Kidney (tissue), 13 donors: ENCODE measurements at regions not wholly inside any gene's neighbourhood (a gene's known extent, or its start where the extent isn't known, plus 50 kb on each side); places are given as distances from the start of the nearest gene placed in this dataset.

Experiments
- DNase-seq, 5 donors: peaks; one replicate each; pipeline ENCODE4 v3.0.0-alpha.2; 2013 to 2020
- FAIRE-seq: peaks from 2 replicates; lab custom pipeline; 2012; peaks lifted over from hg19 to GRCh38; lab: Jason Lieb, UNC
- H3K27ac ChIP-seq, 2 donors: one replicate each; pipeline ENCODE4 v1.7.0; 2013; ENCODE audit warnings: low read depth in 2 of 2, low read length in 2 of 2, inconsistent platforms in 1 of 2
- H3K27me3 ChIP-seq: one replicate; pipeline ENCODE4 v1.7.1; 2013; ENCODE audit warnings: low read length, inconsistent platforms; ENCODE audit not compliant: control insufficient read depth, insufficient read depth
- H3K36me3 ChIP-seq, 3 donors: one replicate each; pipeline versions ENCODE4 v1.7.0 to v1.7.1; 2013; ENCODE audit warnings: low read length in 3 of 3, control low read depth in 1 of 3, inconsistent platforms in 1 of 3; ENCODE audit not compliant: insufficient read depth in 3 of 3, control insufficient read depth in 2 of 3
- H3K4me1 ChIP-seq, 3 donors: one replicate each; pipeline versions ENCODE4 v1.7.0 to v1.7.1; 2013; ENCODE audit warnings: low read length in 3 of 3, inconsistent platforms in 1 of 3, low read depth in 1 of 3; ENCODE audit not compliant: control insufficient read depth in 2 of 3, insufficient read depth in 2 of 3
- H3K4me3 ChIP-seq, 3 donors: one replicate each; pipeline versions ENCODE4 v1.7.0 to v1.8.1; 2013; ENCODE audit warnings: low read length in 3 of 3, control low read depth in 1 of 3, inconsistent platforms in 1 of 3
- H3K9ac ChIP-seq, 3 donors: one replicate each; pipeline versions ENCODE4 v1.7.0 to v1.7.1; 2013; ENCODE audit warnings: low read length in 3 of 3, control low read depth in 1 of 3, inconsistent platforms in 1 of 3
- H3K9me3 ChIP-seq, 3 donors: one replicate each; pipeline versions ENCODE4 v1.7.0 to v1.7.1; 2013; ENCODE audit warnings: low read length in 3 of 3, control low read depth in 1 of 3, inconsistent platforms in 1 of 3; ENCODE audit not compliant: control insufficient read depth in 2 of 3, insufficient read depth in 1 of 3
- intact Hi-C: fragments of 100-400 bp; cut with DNase I; formaldehyde crosslinking; loops from one replicate; pipeline ENCODE4 v1.11.1; 2022
- TF ChIP-seq, protein P1 (sequence below): IDR thresholded peaks from 3 replicates; pipeline ENCODE4 v1.5.1; 2012; ENCODE audit warnings: mild to moderate bottlenecking, moderate library complexity, borderline replicate concordance; ENCODE audit not compliant: insufficient read depth; ENCODE audit errors: extremely low read depth
- donor health status: control.
- donor health status: control.
- donor health status: control.
- donor health status: control.
- donor health status: control.
- donor health status: DM: yes; HTN: yes; CAD: no.
- donor health status: Normal renal cell carcinoma (clear cell type).

DNA sequence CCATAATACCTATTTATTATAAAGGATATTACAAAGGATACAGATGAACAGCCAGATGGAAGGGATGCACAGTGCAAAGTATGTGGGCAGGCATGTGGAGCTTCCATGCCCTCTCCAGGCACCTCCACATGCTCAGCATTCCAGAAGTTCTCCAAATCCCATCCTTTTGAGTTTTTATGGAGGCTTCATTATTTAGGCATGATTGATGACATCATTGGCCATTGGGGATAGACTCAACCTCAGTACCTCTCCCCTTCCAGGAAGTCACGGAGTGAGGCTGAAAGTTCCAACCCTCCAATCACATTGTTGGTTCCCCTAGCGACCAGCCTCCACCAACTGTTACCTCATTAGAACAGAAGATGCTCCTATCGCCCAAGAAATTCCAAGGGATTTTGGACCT lies 156.4 kb downstream of the ATP23 start:
- TF ChIP-seq, protein P1, sequence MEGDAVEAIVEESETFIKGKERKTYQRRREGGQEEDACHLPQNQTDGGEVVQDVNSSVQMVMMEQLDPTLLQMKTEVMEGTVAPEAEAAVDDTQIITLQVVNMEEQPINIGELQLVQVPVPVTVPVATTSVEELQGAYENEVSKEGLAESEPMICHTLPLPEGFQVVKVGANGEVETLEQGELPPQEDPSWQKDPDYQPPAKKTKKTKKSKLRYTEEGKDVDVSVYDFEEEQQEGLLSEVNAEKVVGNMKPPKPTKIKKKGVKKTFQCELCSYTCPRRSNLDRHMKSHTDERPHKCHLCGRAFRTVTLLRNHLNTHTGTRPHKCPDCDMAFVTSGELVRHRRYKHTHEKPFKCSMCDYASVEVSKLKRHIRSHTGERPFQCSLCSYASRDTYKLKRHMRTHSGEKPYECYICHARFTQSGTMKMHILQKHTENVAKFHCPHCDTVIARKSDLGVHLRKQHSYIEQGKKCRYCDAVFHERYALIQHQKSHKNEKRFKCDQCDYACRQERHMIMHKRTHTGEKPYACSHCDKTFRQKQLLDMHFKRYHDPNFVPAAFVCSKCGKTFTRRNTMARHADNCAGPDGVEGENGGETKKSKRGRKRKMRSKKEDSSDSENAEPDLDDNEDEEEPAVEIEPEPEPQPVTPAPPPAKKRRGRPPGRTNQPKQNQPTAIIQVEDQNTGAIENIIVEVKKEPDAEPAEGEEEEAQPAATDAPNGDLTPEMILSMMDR, result no peak
- no peak overlapping the region for H3K4me3 ChIP-seq
- H3K9me3 ChIP-seq, result peaks cover 0 to 3% (median 0%) of the 10 kb centered on the region in 3 donors
- intact Hi-C loops, result no loop called here
- H3K9ac ChIP-seq, result no peak overlapping the region
- no peak overlapping the region for H3K27ac ChIP-seq
- H3K36me3 ChIP-seq, result no peaks in the 10 kb centered on the region
- H3K27me3 ChIP-seq, result no peaks in the 10 kb centered on the region
- no peak for DNase-seq
- no peaks in the 10 kb centered on the region for H3K4me1 ChIP-seq
- FAIRE-seq, result no peak

DNA sequence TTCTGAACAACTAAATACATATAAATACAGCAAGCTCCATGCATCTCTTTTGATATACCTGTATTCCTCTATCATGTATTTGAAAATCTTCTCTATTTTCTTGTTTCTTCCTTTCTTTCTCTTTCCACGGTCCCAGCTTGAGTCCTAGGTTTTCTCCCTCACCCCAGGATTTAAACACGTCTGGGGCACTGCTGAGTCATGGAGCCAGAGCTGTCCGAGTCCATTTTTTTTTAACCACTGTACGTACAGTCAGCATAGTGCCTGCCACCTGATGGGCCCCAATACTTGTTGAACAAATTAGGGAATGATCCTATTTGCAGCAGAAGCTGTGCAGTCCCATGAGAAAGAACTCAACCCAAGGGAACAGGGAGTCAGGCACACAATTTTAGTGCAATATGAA lies 158.1 kb downstream of the ATP23 start:
- Histone ChIP-seq H3K27me3 (no peaks in the 10 kb centered on the region), H3K4me3 (no peak overlapping the region), H3K4me1 (no peaks in the 10 kb centered on the region), H3K9ac (no peak overlapping the region), H3K9me3 (peaks cover 0 to 3% (median 0%) of the 10 kb centered on the region in 3 donors), H3K27ac (no peak overlapping the region), H3K36me3 (no peaks in the 10 kb centered on the region)
- FAIRE-seq (no peak), DNase-seq (no peak)
- TF ChIP-seq, protein P1, result no peak
- intact Hi-C loops, result no loop called here

DNA sequence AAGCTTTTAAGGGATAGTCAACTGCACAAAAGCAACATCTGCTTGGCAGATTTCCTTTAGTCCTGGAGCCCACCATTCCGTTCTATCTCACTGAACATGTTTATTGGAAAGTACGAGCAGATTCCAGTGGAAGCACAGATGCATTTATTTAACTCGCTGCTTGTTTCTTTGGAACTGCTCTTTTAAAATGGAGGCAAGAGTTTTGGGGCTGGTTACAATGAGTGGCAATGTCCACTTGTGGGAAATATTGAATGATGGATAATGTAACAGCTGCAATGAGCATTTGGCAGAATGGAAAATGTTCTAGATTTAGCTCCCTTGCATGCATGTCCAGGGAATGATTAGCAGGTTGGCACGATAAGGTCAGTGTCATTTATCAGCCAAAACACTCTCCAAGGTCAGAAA lies 163.0 kb downstream of the ATP23 start:
- FAIRE-seq (no peak), DNase-seq (no peak)
- Histone ChIP-seq H3K9me3 (peaks cover 0 to 3% (median 0%) of the 10 kb centered on the region in 3 donors), H3K27me3 (no peaks in the 10 kb centered on the region), H3K36me3 (no peaks in the 10 kb centered on the region), H3K4me3 (no peak overlapping the region), H3K9ac (no peak overlapping the region), H3K4me1 (no peaks in the 10 kb centered on the region), H3K27ac (no peak overlapping the region)
- TF ChIP-seq, protein P1, result no peak
- intact Hi-C loops, result no loop called here
